Liver (tissue), 8 donors: ENCODE measurements at regions not wholly inside any gene's neighbourhood (a gene's known extent, or its start where the extent isn't known, plus 50 kb on each side); places are given as distances from the start of the nearest gene placed in this dataset.

Source experiments
- DNase-seq: peaks from one replicate; pipeline ENCODE4 v3.0.0-alpha.2; 2017; ENCODE audit warnings: low spot score
- H3K27ac ChIP-seq, 2 donors: one replicate each; pipeline ENCODE4 v1.7.0; 2013; ENCODE audit warnings: inconsistent platforms in 2 of 2, low read length in 2 of 2, control low read depth in 1 of 2, low read depth in 1 of 2, mild to moderate bottlenecking in 1 of 2
- H3K27me3 ChIP-seq, 4 donors: one replicate each; pipeline versions ENCODE4 v1.6.1 to v1.7.0; 2013; ENCODE audit warnings: low read length in 3 of 4, inconsistent platforms in 1 of 4, mild to moderate bottlenecking in 1 of 4, moderate library complexity in 1 of 4; ENCODE audit not compliant: control insufficient read depth in 4 of 4, insufficient read depth in 4 of 4
- H3K36me3 ChIP-seq, 4 donors: one replicate each; pipeline versions ENCODE4 v1.6.1 to v1.7.0; 2013; ENCODE audit warnings: low read length in 3 of 4, mild to moderate bottlenecking in 3 of 4, low read depth in 1 of 4, moderate library complexity in 1 of 4; ENCODE audit not compliant: control insufficient read depth in 4 of 4, insufficient read depth in 3 of 4
- H3K4me1 ChIP-seq, 4 donors: one replicate each; pipeline versions ENCODE4 v1.6.1 to v1.7.0; 2013; ENCODE audit warnings: low read length in 3 of 4, mild to moderate bottlenecking in 3 of 4, moderate library complexity in 1 of 4; ENCODE audit not compliant: control insufficient read depth in 4 of 4, insufficient read depth in 4 of 4
- H3K4me3 ChIP-seq, 3 donors: one replicate each; pipeline versions ENCODE4 v1.6.1 to v1.7.0; 2013; ENCODE audit warnings: low read length in 3 of 3, control low read depth in 1 of 3, low read depth in 1 of 3, mild to moderate bottlenecking in 1 of 3
- H3K9ac ChIP-seq, 2 donors: one replicate each; pipeline ENCODE4 v1.7.0; 2013; ENCODE audit warnings: low read length in 2 of 2, mild to moderate bottlenecking in 2 of 2, moderate library complexity in 2 of 2, control low read depth in 1 of 2, low read depth in 1 of 2
- H3K9me3 ChIP-seq, 4 donors: one replicate each; pipeline versions ENCODE4 v1.6.1 to v1.7.0; 2013; ENCODE audit warnings: low read length in 3 of 4; ENCODE audit not compliant: control insufficient read depth in 4 of 4
- EGR1 ChIP-seq, 2 donors: IDR thresholded peaks; 2 replicates each; pipeline ENCODE4 v1.6.1; 2016 to 2018; ENCODE audit warnings: antibody characterized with exemption in 2 of 2, low read depth in 2 of 2
- GABPA ChIP-seq, 2 donors: IDR thresholded peaks in 1 of 2; conservative IDR thresholded peaks in 1 of 2; 2 replicates each; pipeline ENCODE4 v1.6.1; 2016; ENCODE audit warnings: antibody characterized with exemption in 2 of 2, mild to moderate bottlenecking in 1 of 2, moderate library complexity in 1 of 2
- JUND ChIP-seq, 2 donors: IDR thresholded peaks; 2 replicates each; pipeline ENCODE4 v1.6.1; 2016; ENCODE audit warnings: antibody characterized with exemption in 2 of 2
- NR2F2 ChIP-seq: IDR thresholded peaks from 2 replicates; pipeline ENCODE4 v1.6.1; 2016; ENCODE audit warnings: antibody characterized with exemption
- RXRA ChIP-seq, 2 donors: IDR thresholded peaks; 2 replicates each; pipeline ENCODE4 v1.6.1; 2017 to 2018; ENCODE audit warnings: antibody characterized with exemption in 2 of 2, mild to moderate bottlenecking in 1 of 2
- SP1 ChIP-seq: IDR thresholded peaks from 2 replicates; pipeline ENCODE4 v1.6.1; 2018; ENCODE audit warnings: antibody characterized with exemption, mild to moderate bottlenecking
- TAF1 ChIP-seq: conservative IDR thresholded peaks from 2 replicates; pipeline ENCODE4 v1.6.1; 2016; ENCODE audit warnings: antibody characterized with exemption, mild to moderate bottlenecking
- ZBTB33 ChIP-seq: IDR thresholded peaks from 2 replicates; pipeline ENCODE4 v1.6.1; 2016; ENCODE audit warnings: antibody characterized with exemption
- WGBS: extraction: QIAGEN DNeasy Blood & Tissue Kit; methylation state at CpG from one replicate; pipeline ENCODE4 v1.1.7; 2013; 5-methylcytosine and 5-hydroxymethylcytosine counted together
- TF ChIP-seq, protein P1 (sequence below): fragments of 150-350 bp; IDR thresholded peaks from 2 replicates; pipeline ENCODE4 v1.5.1; 2017; ENCODE audit warnings: improper control_type of control experiment, low read depth, low read length; ENCODE audit not compliant: missing input control
- TF ChIP-seq, protein P2 (sequence below): IDR thresholded peaks from 2 replicates; pipeline ENCODE4 v1.6.1; 2016; ENCODE audit warnings: antibody characterized with exemption
- donor health status: healthy.
- donor health status: healthy.
- donor health status: healthy.
- donor health status: healthy.
- donor health status: healthy.

- H3K9me3 ChIP-seq, result no peaks in the 10 kb centered on the region
Measured at GRCh38 chr10:124229989-124230634, 136.7 kb upstream of the CHST15 start.

GRCh38 chr10:124229201-124229988 is 136.0 kb upstream of the CHST15 start:
- TF ChIP-seq ZBTB33 (no peak), TAF1 (no peak)
- TF ChIP-seq, protein P1, sequence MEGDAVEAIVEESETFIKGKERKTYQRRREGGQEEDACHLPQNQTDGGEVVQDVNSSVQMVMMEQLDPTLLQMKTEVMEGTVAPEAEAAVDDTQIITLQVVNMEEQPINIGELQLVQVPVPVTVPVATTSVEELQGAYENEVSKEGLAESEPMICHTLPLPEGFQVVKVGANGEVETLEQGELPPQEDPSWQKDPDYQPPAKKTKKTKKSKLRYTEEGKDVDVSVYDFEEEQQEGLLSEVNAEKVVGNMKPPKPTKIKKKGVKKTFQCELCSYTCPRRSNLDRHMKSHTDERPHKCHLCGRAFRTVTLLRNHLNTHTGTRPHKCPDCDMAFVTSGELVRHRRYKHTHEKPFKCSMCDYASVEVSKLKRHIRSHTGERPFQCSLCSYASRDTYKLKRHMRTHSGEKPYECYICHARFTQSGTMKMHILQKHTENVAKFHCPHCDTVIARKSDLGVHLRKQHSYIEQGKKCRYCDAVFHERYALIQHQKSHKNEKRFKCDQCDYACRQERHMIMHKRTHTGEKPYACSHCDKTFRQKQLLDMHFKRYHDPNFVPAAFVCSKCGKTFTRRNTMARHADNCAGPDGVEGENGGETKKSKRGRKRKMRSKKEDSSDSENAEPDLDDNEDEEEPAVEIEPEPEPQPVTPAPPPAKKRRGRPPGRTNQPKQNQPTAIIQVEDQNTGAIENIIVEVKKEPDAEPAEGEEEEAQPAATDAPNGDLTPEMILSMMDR, result no peak
- no peak overlapping the region for H3K27ac ChIP-seq
- H3K4me3 ChIP-seq, result no peak overlapping the region
- no peak overlapping the region for H3K9ac ChIP-seq
- H3K27me3 ChIP-seq, result no peaks in the 10 kb centered on the region
- no peaks in the 10 kb centered on the region for H3K9me3 ChIP-seq
- WGBS, result 86% methylated on average over 19 of the region's 19 CpGs
- no peaks in the 10 kb centered on the region for H3K36me3 ChIP-seq
- no peak for DNase-seq
- H3K4me1 ChIP-seq, result no peaks in the 10 kb centered on the region

More at GRCh38 chr10:124229989-124230634, 136.7 kb upstream of the CHST15 start:
- Histone ChIP-seq H3K36me3 (no peaks in the 10 kb centered on the region), H3K4me1 (no peaks in the 10 kb centered on the region), H3K27me3 (no peaks in the 10 kb centered on the region), H3K9ac (no peak overlapping the region), H3K4me3 (no peak overlapping the region), H3K27ac (no peak overlapping the region)
- WGBS, result 88% methylated on average over 15 of the region's 15 CpGs
- DNase-seq, result no peak
- TF ChIP-seq, protein P2, sequence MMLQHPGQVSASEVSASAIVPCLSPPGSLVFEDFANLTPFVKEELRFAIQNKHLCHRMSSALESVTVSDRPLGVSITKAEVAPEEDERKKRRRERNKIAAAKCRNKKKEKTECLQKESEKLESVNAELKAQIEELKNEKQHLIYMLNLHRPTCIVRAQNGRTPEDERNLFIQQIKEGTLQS, result no peak
- TF ChIP-seq NR2F2 (no peak), RXRA (IDR thresholded peaks at IDR 0.05) (no peak), SP1 (no peak), JUND (IDR thresholded peaks at IDR 0.05) (no peak)

DNA sequence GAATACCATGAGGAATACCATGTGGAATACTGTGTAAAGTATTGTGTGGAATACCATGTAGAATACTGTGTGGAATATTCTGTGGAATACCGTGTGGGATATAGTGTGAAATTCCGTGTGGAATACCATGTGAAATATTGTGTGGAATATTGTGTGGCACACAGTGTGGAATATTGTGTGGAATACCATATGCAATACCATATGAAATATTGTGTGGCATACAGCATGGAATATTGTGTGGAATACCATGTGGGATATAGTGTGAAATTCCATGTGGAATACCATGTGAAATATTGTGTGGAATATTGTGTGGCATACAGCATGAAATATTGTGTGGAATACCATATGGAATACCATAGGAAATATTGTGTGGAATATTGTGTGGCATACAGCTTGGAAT is 135.1 kb upstream of the CHST15 start:
- Histone ChIP-seq H3K9me3 (no peaks in the 10 kb centered on the region), H3K4me1 (no peaks in the 10 kb centered on the region), H3K27ac (no peak overlapping the region), H3K9ac (no peak overlapping the region), H3K27me3 (no peaks in the 10 kb centered on the region), H3K4me3 (no peak overlapping the region), H3K36me3 (no peaks in the 10 kb centered on the region)
- no peak for DNase-seq
- TF ChIP-seq, protein P2, result no peak
- TF ChIP-seq EGR1 (IDR thresholded peaks at IDR 0.05; ENCODE audit: low read depth in 2 of 2) (no peak), NR2F2 (no peak), GABPA (IDR thresholded peaks at IDR 0.05 in 1 of 2, conservative IDR thresholded peaks at IDR 0.05 in 1 of 2) (no peak)
- 77% methylated on average over 2 of the region's 2 CpGs for WGBS
